HUES64 (cell line): ENCODE measurements at regions not wholly inside any gene's neighbourhood (a gene's known extent, or its start where the extent isn't known, plus 50 kb on each side); places are given as distances from the start of the nearest gene placed in this dataset.

Experiments used
- H3K27ac ChIP-seq: 2 replicates; pipeline ENCODE4 v1.7.0; 2013; ENCODE audit warnings: low read depth, low read length, inconsistent platforms
- H3K27me3 ChIP-seq: 2 replicates; pipeline ENCODE4 v1.6.1; 2013; ENCODE audit warnings: mild to moderate bottlenecking, low read length; ENCODE audit not compliant: insufficient read depth
- H3K36me3 ChIP-seq: 2 replicates; pipeline ENCODE4 v1.6.1; 2013; ENCODE audit warnings: mild to moderate bottlenecking, low read length; ENCODE audit not compliant: insufficient read depth
- H3K4me1 ChIP-seq: 2 replicates; pipeline ENCODE4 v1.6.1; 2013; ENCODE audit warnings: mild to moderate bottlenecking, low read length, moderate library complexity; ENCODE audit not compliant: insufficient read depth
- H3K4me3 ChIP-seq: 2 replicates; pipeline ENCODE4 v1.5.1; 2013; ENCODE audit warnings: mild to moderate bottlenecking, low read length, moderate library complexity
- H3K9ac ChIP-seq: 2 replicates; pipeline ENCODE4 v1.6.1; 2013; ENCODE audit warnings: mild to moderate bottlenecking, low read depth, low read length
- H3K9me3 ChIP-seq: 2 replicates; pipeline ENCODE4 v1.6.1; 2013; ENCODE audit warnings: low read depth, low read length; ENCODE audit not compliant: insufficient read depth
- WGBS: fragments of 150-250, 120-280 bp; methylation state at CpG from one replicate; pipeline ENCODE4 v1.1.7; 2013; ENCODE audit warnings: missing lambda C conversion rate; 5-methylcytosine and 5-hydroxymethylcytosine counted together

- 93% methylated on average over 28 of the region's 28 CpGs for WGBS
- no peak overlapping the region for H3K27ac ChIP-seq
Observed at GRCh38 chr10:45199205-45199740, 116.1 kb downstream of the OR13A1 start.

GRCh38 chr10:45201271-45201670 lies 114.1 kb downstream of the OR13A1 start:
- H3K36me3 ChIP-seq = no peaks in the 10 kb centered on the region
- 81% methylated on average over 5 of the region's 6 CpGs for WGBS
- no peak overlapping the region for H3K27ac ChIP-seq
- no peaks in the 10 kb centered on the region for H3K27me3 ChIP-seq
- H3K4me3 ChIP-seq = no peak overlapping the region
- H3K4me1 ChIP-seq = no peaks in the 10 kb centered on the region
- no peaks in the 10 kb centered on the region for H3K9me3 ChIP-seq
- H3K9ac ChIP-seq = no peak overlapping the region

More at GRCh38 chr10:45199205-45199740, 116.1 kb downstream of the OR13A1 start:
- Histone ChIP-seq H3K4me1 (no peaks in the 10 kb centered on the region), H3K4me3 (no peak overlapping the region), H3K36me3 (no peaks in the 10 kb centered on the region), H3K9ac (no peak overlapping the region), H3K9me3 (no peaks in the 10 kb centered on the region), H3K27me3 (no peaks in the 10 kb centered on the region)

DNA sequence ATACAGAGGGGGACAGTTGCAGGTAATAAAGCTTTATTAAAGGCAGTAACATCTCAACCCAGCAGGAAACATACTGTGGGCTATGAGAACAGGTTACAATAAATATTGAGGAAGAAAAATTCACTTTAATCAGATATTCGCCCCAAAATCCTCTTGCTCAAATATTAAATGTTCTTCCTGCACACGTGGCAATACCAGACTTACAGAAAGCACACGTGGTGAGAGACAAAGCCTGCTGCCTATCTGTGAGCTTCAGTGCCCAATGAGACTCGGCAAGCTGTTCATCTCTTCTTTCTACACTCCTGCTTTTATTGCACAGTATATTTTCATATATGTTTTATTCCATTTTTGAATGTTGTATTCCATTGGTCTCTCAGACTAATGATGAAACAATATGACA lies 113.2 kb downstream of the OR13A1 start:
- Histone ChIP-seq H3K36me3 (no peaks in the 10 kb centered on the region), H3K27me3 (no peaks in the 10 kb centered on the region), H3K27ac (no peak overlapping the region), H3K9me3 (no peaks in the 10 kb centered on the region), H3K4me3 (no peak overlapping the region), H3K4me1 (no peaks in the 10 kb centered on the region), H3K9ac (no peak overlapping the region)
- WGBS = 82% methylated on average over 4 of the region's 4 CpGs

DNA sequence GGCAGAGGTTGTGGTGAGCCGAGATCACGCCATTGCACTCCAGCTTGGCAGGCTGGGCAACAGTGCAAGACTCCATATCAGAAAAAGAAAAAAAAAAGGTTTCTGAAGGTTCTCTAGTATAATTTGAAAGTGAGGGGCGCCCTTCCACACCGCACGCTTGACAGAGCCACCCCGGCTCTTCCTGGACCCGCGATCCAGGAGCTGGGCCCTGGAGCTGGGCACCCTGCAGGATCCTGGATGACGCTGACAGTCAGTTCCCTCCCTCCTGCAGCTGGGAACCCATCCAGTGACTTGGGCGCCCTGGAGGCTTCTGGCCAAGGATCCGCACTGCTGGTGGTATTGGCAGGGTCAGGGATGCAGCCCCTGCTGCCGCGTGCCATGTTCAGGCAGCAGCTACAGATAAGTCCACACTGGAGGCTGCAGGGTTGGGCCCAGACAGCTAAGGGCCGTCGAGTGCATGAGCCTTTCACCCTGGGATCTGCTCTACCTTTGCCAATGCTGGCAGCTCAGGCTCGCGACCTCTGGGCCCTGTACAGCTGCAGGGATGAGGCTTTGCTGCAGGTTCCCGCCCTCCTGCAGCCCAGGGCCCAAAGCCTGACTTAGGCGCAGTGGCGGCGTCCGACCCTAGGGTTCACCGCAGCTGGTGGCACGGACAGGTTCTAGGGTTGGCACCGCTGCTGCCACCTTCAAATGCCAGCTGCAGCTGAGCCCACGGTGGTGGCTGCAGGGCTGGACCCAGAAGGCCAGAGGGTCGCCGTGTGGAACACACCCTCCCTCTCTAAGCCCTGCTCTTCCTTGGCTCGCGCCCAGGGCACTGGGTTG lies 110.2 kb downstream of the OR13A1 start:
- WGBS = 94% methylated on average over 30 of the region's 30 CpGs

GRCh38 chr10:45209888-45210287 lies 105.5 kb downstream of the OR13A1 start:
- Histone ChIP-seq H3K9me3 (no peaks in the 10 kb centered on the region), H3K4me3 (no peak overlapping the region), H3K4me1 (no peaks in the 10 kb centered on the region), H3K27ac (no peak overlapping the region), H3K27me3 (no peaks in the 10 kb centered on the region), H3K9ac (no peak overlapping the region), H3K36me3 (no peaks in the 10 kb centered on the region)
- 93% methylated on average over 1 of the region's 2 CpGs for WGBS

More for the DNA sequence above, 110.2 kb downstream of the OR13A1 start:
- Histone ChIP-seq H3K9me3 (no peaks in the 10 kb centered on the region), H3K27me3 (no peaks in the 10 kb centered on the region), H3K9ac (no peak overlapping the region), H3K4me3 (no peak overlapping the region), H3K4me1 (no peaks in the 10 kb centered on the region), H3K27ac (no peak overlapping the region), H3K36me3 (no peaks in the 10 kb centered on the region)

- Histone ChIP-seq H3K27me3 (no peaks in the 10 kb centered on the region), H3K9ac (no peak overlapping the region), H3K36me3 (no peaks in the 10 kb centered on the region), H3K4me3 (no peak overlapping the region), H3K27ac (no peak overlapping the region), H3K9me3 (no peaks in the 10 kb centered on the region), H3K4me1 (no peaks in the 10 kb centered on the region)
Observed at GRCh38 chr10:45211576-45211975, 103.8 kb downstream of the OR13A1 start.

DNA sequence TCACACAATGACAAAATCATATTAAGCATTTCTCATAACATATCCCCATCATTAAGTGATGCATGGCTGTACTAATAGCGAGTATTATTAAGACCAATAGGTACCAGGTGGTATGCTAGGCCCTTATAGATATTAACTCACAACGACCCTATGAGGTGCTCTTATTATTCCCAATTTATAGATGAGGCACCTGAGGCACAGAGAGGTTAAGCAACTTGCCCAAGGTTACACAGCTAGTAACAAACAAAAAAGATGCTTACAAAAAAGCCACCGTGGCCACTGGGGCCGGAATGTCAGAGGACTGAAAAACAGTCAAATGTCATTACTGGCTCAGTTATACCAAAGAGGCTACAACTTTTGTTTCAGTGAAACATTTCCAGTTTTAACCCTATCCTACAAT lies 96.0 kb downstream of the OR13A1 start:
- H3K4me1 ChIP-seq = no peaks in the 10 kb centered on the region
- no peaks in the 10 kb centered on the region for H3K9me3 ChIP-seq
- no peak overlapping the region for H3K9ac ChIP-seq
- no peak overlapping the region for H3K4me3 ChIP-seq
- no peaks in the 10 kb centered on the region for H3K36me3 ChIP-seq
- H3K27ac ChIP-seq = no peak overlapping the region
- 85% methylated on average over 4 of the region's 4 CpGs for WGBS
- no peaks in the 10 kb centered on the region for H3K27me3 ChIP-seq

GRCh38 chr10:45220931-45221330 lies 94.5 kb downstream of the OR13A1 start:
- H3K36me3 ChIP-seq = no peaks in the 10 kb centered on the region
- H3K27ac ChIP-seq = no peak overlapping the region
- H3K27me3 ChIP-seq = no peaks in the 10 kb centered on the region
- H3K9me3 ChIP-seq = no peaks in the 10 kb centered on the region
- H3K4me1 ChIP-seq = no peaks in the 10 kb centered on the region
- H3K4me3 ChIP-seq = no peak overlapping the region
- H3K9ac ChIP-seq = no peak overlapping the region

DNA sequence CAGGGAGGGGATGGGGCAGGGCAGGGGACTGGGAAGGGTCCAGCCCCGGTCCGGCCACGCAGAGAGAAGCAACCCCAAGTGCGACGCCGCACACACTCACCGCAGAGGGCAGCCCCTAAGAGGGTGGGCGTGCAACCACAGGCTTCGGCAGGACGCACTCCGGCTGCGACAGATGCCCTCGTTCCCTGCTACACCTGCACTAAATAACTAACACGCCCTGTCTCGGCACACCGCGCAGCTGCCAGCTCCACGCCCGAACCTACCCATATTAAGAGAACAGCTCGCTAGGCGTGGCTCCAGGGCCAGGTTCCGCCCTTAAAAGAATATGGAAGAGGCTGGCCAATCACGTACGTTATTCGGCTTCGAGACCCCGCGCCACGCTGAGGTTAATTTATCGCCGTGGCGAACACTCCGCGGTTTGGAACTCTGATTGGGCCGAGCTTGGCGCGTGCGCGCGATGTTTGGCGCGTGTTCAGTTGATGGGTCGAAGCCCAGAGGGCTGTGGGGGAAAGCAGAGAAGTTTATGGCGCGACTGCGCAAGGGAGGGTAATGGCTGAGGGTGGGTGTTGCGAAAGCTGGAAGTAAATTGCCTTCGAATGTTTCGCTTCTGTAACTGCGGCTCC lies 91.1 kb downstream of the OR13A1 start:
- no peaks in the 10 kb centered on the region for H3K4me1 ChIP-seq
- no peak overlapping the region for H3K9ac ChIP-seq
- no peaks in the 10 kb centered on the region for H3K27me3 ChIP-seq
- no peak overlapping the region for H3K4me3 ChIP-seq
- WGBS = 96% methylated on average over 50 of the region's 50 CpGs
- H3K9me3 ChIP-seq = 0 out of 2 replicates have a peak, but pooled peaks cover 3% of the 10 kb centered on the region
- H3K27ac ChIP-seq = no peak overlapping the region
- H3K36me3 ChIP-seq = no peaks in the 10 kb centered on the region

DNA sequence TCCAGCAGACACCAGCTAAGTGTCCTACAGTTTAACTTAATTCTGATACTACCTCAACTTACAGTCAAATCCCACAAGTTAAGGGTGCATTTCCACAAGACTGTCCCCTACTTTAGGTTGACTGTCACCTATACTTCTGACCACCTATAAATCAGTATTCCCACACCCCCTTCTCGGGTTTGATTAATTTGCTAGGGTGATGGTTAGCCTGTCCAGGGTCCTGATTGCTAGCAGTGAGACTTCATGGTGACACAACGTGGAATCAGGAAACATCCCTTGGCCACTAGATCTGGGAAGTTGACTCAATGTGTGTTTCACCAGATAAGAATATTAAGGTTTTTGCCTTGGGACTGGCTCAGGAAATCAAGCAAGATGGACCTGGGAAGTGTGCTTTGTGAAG lies 88.4 kb downstream of the OR13A1 start:
- no peaks in the 10 kb centered on the region for H3K27me3 ChIP-seq
- H3K4me1 ChIP-seq = no peaks in the 10 kb centered on the region
- peaks cover 22% of the 10 kb centered on the region for H3K9me3 ChIP-seq
- no peak overlapping the region for H3K27ac ChIP-seq
- H3K36me3 ChIP-seq = no peaks in the 10 kb centered on the region
- no peak overlapping the region for H3K4me3 ChIP-seq
- no peak overlapping the region for H3K9ac ChIP-seq
- WGBS = 64% methylated on average over 2 of the region's 2 CpGs

DNA sequence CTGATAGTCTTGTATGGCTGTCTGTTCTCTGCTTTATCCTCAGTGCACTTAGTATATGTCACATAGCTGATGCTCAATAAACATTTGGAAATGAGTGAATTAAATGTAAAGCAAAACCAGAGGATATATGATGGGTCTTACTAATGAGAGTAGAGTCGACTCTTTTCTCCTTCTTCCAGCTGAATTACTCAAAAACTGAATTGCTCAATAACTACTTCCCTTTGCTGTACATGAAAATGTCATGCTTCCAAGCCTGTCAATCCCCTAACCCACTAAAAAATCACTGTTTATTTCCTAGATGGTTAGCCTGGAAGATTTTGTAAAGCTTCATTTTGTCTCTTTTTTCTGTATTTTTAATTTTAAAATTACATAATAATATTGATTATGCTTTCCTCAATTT lies 88.0 kb downstream of the OR13A1 start:
- Histone ChIP-seq H3K9me3 (peaks cover 22% of the 10 kb centered on the region), H3K4me1 (no peaks in the 10 kb centered on the region), H3K27ac (no peak overlapping the region), H3K9ac (no peak overlapping the region), H3K36me3 (no peaks in the 10 kb centered on the region), H3K27me3 (no peaks in the 10 kb centered on the region), H3K4me3 (no peak overlapping the region)
- WGBS = 100% methylated on average over 1 of the region's 1 CpG
